Panc1 (cell line): ENCODE measurements at regions not wholly inside any gene's neighbourhood (a gene's known extent, or its start where the extent isn't known, plus 50 kb on each side); places are given as distances from the start of the nearest gene placed in this dataset.

Source experiments
- SIN3A ChIP-seq: IDR thresholded peaks from 2 replicates; pipeline ENCODE4 v1.6.1; 2012; ENCODE audit warnings: low read depth, mild to moderate bottlenecking, low read length, moderate library complexity, borderline replicate concordance; ENCODE audit not compliant: insufficient read depth
- TF ChIP-seq, protein P1 (sequence below): fragments of 450-650 bp; IDR thresholded peaks from 2 replicates; pipeline ENCODE4 v1.5.1; 2017; ENCODE audit warnings: mild to moderate bottlenecking

DNA sequence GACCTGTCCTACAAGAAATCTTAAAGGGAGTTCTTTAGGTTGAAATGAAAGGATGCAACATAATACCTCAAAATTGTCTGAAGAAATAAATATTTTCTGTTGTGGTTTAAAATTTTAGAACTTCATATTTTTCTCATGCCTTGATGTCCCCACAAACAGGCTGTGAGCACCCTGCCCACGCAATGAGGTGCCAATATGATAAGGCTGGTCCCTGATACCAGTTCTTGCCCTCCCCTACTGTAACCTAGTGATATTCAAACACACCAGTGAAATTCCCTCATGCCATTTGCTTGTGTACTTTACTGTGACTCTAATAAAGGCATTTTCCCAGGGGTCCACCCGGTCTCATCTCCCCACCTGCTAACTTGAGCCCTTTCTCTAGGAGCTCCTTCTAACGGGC lies 67.3 kb upstream of the SIRPG start:
- no peak for TF ChIP-seq SIN3A
- TF ChIP-seq, protein P1, sequence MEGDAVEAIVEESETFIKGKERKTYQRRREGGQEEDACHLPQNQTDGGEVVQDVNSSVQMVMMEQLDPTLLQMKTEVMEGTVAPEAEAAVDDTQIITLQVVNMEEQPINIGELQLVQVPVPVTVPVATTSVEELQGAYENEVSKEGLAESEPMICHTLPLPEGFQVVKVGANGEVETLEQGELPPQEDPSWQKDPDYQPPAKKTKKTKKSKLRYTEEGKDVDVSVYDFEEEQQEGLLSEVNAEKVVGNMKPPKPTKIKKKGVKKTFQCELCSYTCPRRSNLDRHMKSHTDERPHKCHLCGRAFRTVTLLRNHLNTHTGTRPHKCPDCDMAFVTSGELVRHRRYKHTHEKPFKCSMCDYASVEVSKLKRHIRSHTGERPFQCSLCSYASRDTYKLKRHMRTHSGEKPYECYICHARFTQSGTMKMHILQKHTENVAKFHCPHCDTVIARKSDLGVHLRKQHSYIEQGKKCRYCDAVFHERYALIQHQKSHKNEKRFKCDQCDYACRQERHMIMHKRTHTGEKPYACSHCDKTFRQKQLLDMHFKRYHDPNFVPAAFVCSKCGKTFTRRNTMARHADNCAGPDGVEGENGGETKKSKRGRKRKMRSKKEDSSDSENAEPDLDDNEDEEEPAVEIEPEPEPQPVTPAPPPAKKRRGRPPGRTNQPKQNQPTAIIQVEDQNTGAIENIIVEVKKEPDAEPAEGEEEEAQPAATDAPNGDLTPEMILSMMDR = no peak
